Hindlimb muscle (tissue), 1 donor: ENCODE measurements at regions not wholly inside any gene's neighbourhood (a gene's known extent, or its start where the extent isn't known, plus 50 kb on each side); places are given as distances from the start of the nearest gene placed in this dataset.

Experiments
- DNase-seq: peaks from one replicate; pipeline ENCODE4 v3.0.0-alpha.2; 2013

- DNase-seq, result no peak
These were observed 523.0 kb downstream of the TXNL1 start for GRCh38 chr18:56115071-56116015.

- DNase-seq, result no peak
These were observed 525.0 kb upstream of the TCF4 start for GRCh38 chr18:56112984-56113383.

- DNase-seq, result no peak
These were observed 524.2 kb upstream of the TCF4 start for GRCh38 chr18:56112013-56112749.

- no peak for DNase-seq
These were observed 521.8 kb upstream of the TCF4 start for GRCh38 chr18:56109757-56110156.

- no peak for DNase-seq
These were observed 520.7 kb upstream of the TCF4 start for GRCh38 chr18:56108478-56109367.

GRCh38 chr18:56107821-56108477, 520.0 kb upstream of the TCF4 start:
- DNase-seq, result no peak

GRCh38 chr18:56100090-56100722, 512.2 kb upstream of the TCF4 start:
- DNase-seq, result no peak

- no peak for DNase-seq
These were observed 509.6 kb upstream of the TCF4 start for GRCh38 chr18:56097621-56098020.

- DNase-seq, result no peak
These were observed 508.9 kb upstream of the TCF4 start for GRCh38 chr18:56096861-56097260.

- no peak for DNase-seq
These were observed 501.7 kb upstream of the TCF4 start for GRCh38 chr18:56089612-56090258.

- DNase-seq, result no peak
These were observed 498.8 kb upstream of the TCF4 start for GRCh38 chr18:56086786-56087185.

- no peak for DNase-seq
These were observed 498.2 kb upstream of the TCF4 start for GRCh38 chr18:56086176-56086575.

GRCh38 chr18:56085551-56085950, 497.6 kb upstream of the TCF4 start:
- peak; percentile 71 for DNase-seq

- no peak for DNase-seq
These were observed 495.7 kb upstream of the TCF4 start for GRCh38 chr18:56083523-56084287.

GRCh38 chr18:56083097-56083521, 495.1 kb upstream of the TCF4 start:
- DNase-seq, result peak; percentile 96

- DNase-seq, result no peak
These were observed 488.7 kb upstream of the TCF4 start for GRCh38 chr18:56076723-56077122.

GRCh38 chr18:56068701-56069100, 480.7 kb upstream of the TCF4 start:
- DNase-seq, result no peak

- peak; percentile 76 for DNase-seq
These were observed 480.1 kb upstream of the TCF4 start for GRCh38 chr18:56067969-56068671.

- peak; percentile 59 for DNase-seq
These were observed 479.4 kb upstream of the TCF4 start for GRCh38 chr18:56067214-56067894.
